B cell (primary cell): ENCODE measurements at regions not wholly inside any gene's neighbourhood (a gene's known extent, or its start where the extent isn't known, plus 50 kb on each side); places are given as distances from the start of the nearest gene placed in this dataset. TPM values are rescaled to one million over a fixed set of nuclear protein-coding genes. Genes with fewer than 3 reads are reported as not detected.

Experiments used
- ATAC-seq: fragments of 200-7000 bp; cut with Tn5 transposase; one replicate; pipeline ENCODE4 v1.10.0; 2021; ENCODE audit warnings: low read depth, mild to moderate bottlenecking, moderate number of reproducible peaks, moderate library complexity
- CTCF ChIA-PET: fragments of 350-600 bp; sonication (Branson Sonifier 250); formaldehyde crosslinking; loops from one replicate; lab custom pipeline; 2021; ENCODE audit warnings: antibody characterized with exemption, inconsistent platforms; lab: Charles Lee
- POLR2A ChIA-PET: fragments of 350-600 bp; sonication (Branson Sonifier 250); formaldehyde crosslinking; loops from one replicate; lab custom pipeline; 2021; ENCODE audit warnings: antibody characterized with exemption; lab: Charles Lee
- DNase-seq: peaks from one replicate; pipeline ENCODE4 v3.0.0; 2013
- H2AFZ ChIP-seq: 2 replicates; pipeline ENCODE4 v1.6.1; 2012; ENCODE audit warnings: mild to moderate bottlenecking, low read depth, low read length; ENCODE audit not compliant: insufficient read depth, poor library complexity, severe bottlenecking
- H3K27ac ChIP-seq, 2 donors: 1 replicate in 1 of 2; 2 replicates in 1 of 2; pipeline ENCODE4 v1.5.1; 2012 to 2013; ENCODE audit warnings: low read length in 2 of 2, mild to moderate bottlenecking in 2 of 2, moderate library complexity in 1 of 2
- H3K27me3 ChIP-seq, 4 experiments: fragments of 200-600 bp in 1 of 4; sonication (generic) in 1 of 4; replicated peaks in 1 of 4; 1 replicate in 2 of 4; 2 replicates in 2 of 4; pipeline versions ENCODE4 v1.6.1 to v1.7.0; 2013 to 2016; ENCODE audit warnings: low read length in 3 of 4, mild to moderate bottlenecking in 2 of 4, mixed read lengths in 1 of 4, moderate library complexity in 1 of 4; ENCODE audit not compliant: insufficient read depth in 4 of 4, control insufficient read depth in 3 of 4; ENCODE audit errors: control extremely low read depth in 1 of 4
- H3K36me3 ChIP-seq, 2 experiments: replicated peaks in 1 of 2; 1 replicate in 1 of 2; 2 replicates in 1 of 2; pipeline versions ENCODE4 v1.6.1 to v1.7.1; 2013; ENCODE audit warnings: low read length in 1 of 2; ENCODE audit not compliant: insufficient read depth in 2 of 2, control insufficient read depth in 1 of 2; ENCODE audit errors: control extremely low read depth in 1 of 2, extremely low read depth in 1 of 2
- H3K4me1 ChIP-seq, 2 donors: fragments of 200-600 bp in 1 of 2; sonication (generic) in 1 of 2; 1 replicate in 1 of 2; 2 replicates in 1 of 2; pipeline versions ENCODE4 v1.5.1 to v1.6.1; 2013 to 2017; ENCODE audit warnings: low read length in 2 of 2; ENCODE audit not compliant: control insufficient read depth in 2 of 2, insufficient read depth in 2 of 2
- H3K4me2 ChIP-seq: replicated peaks from 2 replicates; pipeline ENCODE3; 2012; ENCODE audit warnings: mild to moderate bottlenecking, low read depth, low read length; ENCODE audit not compliant: poor library complexity, severe bottlenecking
- H3K4me3 ChIP-seq, 5 experiments: fragments of 200-600 bp in 1 of 5; sonication (generic) in 1 of 5; 1 replicate in 3 of 5; 2 replicates in 2 of 5; pipeline versions ENCODE4 v1.5.1 to v1.7.0; 2011 to 2016; ENCODE audit warnings: low read length in 4 of 5, mild to moderate bottlenecking in 4 of 5, low read depth in 2 of 5, control low read depth in 1 of 5, moderate library complexity in 1 of 5; ENCODE audit not compliant: insufficient read depth in 1 of 5; ENCODE audit errors: control extremely low read depth in 1 of 5, extremely low read depth in 1 of 5
- H3K79me2 ChIP-seq: fragments of 200-600 bp; sonication (generic); one replicate; pipeline ENCODE4 v1.6.0; 2016; ENCODE audit warnings: low read length; ENCODE audit not compliant: control insufficient read depth, insufficient read depth
- H3K9ac ChIP-seq: fragments of 200-600 bp; sonication (generic); 2 replicates; pipeline ENCODE4 v1.6.1; 2017; ENCODE audit warnings: mild to moderate bottlenecking, low read length, moderate library complexity
- H3K9me3 ChIP-seq, 3 donors: one replicate each; pipeline versions ENCODE4 v1.6.1 to v1.7.1; 2013; ENCODE audit warnings: low read length in 2 of 3; ENCODE audit not compliant: control insufficient read depth in 2 of 3, insufficient read depth in 1 of 3; ENCODE audit errors: control extremely low read depth in 1 of 3
- H4K20me1 ChIP-seq: 2 replicates; pipeline ENCODE4 v1.6.0; 2012; ENCODE audit warnings: mild to moderate bottlenecking, low read length; ENCODE audit not compliant: insufficient read depth, control insufficient read depth, poor library complexity, severe bottlenecking
- H3K27ac Mint-ChIP-seq: one replicate; pipeline ENCODE4 v1.8.0; 2021; ENCODE audit warnings: mixed read lengths
- H3K27me3 Mint-ChIP-seq: one replicate; pipeline ENCODE4 v1.8.0; 2021; ENCODE audit warnings: mixed read lengths
- H3K4me1 Mint-ChIP-seq: one replicate; pipeline ENCODE4 v1.8.0; 2021; ENCODE audit warnings: mixed read lengths
- H3K4me3 Mint-ChIP-seq: one replicate; pipeline ENCODE4 v1.8.0; 2021; ENCODE audit warnings: mixed read lengths
- H3K9me3 Mint-ChIP-seq: one replicate; pipeline ENCODE4 v1.8.0; 2022; ENCODE audit warnings: mixed read lengths; ENCODE audit not compliant: insufficient read depth
- CTCF ChIP-seq: fragments of 200-600 bp; IDR thresholded peaks from one replicate; pipeline ENCODE4 v1.8.0; 2022; ENCODE audit warnings: antibody characterized with exemption, mild to moderate bottlenecking
- EZH2 ChIP-seq: IDR thresholded peaks from 2 replicates; pipeline ENCODE4 v1.6.1; 2012; ENCODE audit warnings: borderline replicate concordance, low read depth, mild to moderate bottlenecking, moderate library complexity, low read length; ENCODE audit not compliant: insufficient read depth, poor library complexity, severe bottlenecking
- WGBS: methylation state at CpG from one replicate; pipeline ENCODE4 v1.1.5; 2013; ENCODE audit warnings: missing lambda C conversion rate; ENCODE audit not compliant: insufficient coverage; 5-methylcytosine and 5-hydroxymethylcytosine counted together
- intact Hi-C: fragments of 100-400 bp; cut with micrococcal nuclease; formaldehyde crosslinking; loops from one replicate; pipeline ENCODE4 v1.10.0; 2022
- small RNA-seq: library from RNA; depleted of rRNA; stranded (forward); fragments of <200 nt; gene quantifications from one replicate; pipeline ENCODE3, GENCODE V24; 2012; ENCODE audit warnings: low replicate concordance, low read depth; ENCODE audit not compliant: insufficient read length

- DNase-seq: no peak
- Mint-ChIP-seq H3K27ac (no peak overlapping the region), H3K27me3 (peaks cover 7% of the 10 kb centered on the region), H3K4me3 (no peak overlapping the region), H3K9me3 (no peaks in the 10 kb centered on the region), H3K4me1 (no peaks in the 10 kb centered on the region)
- ATAC-seq: no peak
- 95% methylated on average over 6 of the region's 10 CpGs for WGBS
- Histone ChIP-seq H3K4me1 (no peaks in the 10 kb centered on the region), H3K79me2 (no peaks in the 10 kb centered on the region), H3K36me3 (no peaks in the 10 kb centered on the region), H3K9me3 (no peaks in the 10 kb centered on the region), H2AFZ (no peak overlapping the region), H3K9ac (no peak overlapping the region), H3K27me3 (no peaks in the 10 kb centered on the region), H4K20me1 (no peaks in the 10 kb centered on the region), H3K4me2 (no peak overlapping the region), H3K4me3 (no peak overlapping the region), H3K27ac (no peak overlapping the region)
- ChIA-PET CTCF (interaction anchor here (1.1 to 1.6 kb wide), 2 partner anchors 8 to 30 kb away, joined by 4 to 5 read pairs; no protein-coding TSS in a partner anchor), POLR2A (no interaction called here)
- no peak for TF ChIP-seq EZH2
- no peak for TF ChIP-seq CTCF
- intact Hi-C loops: no loop called here
Measured at GRCh38 chr2:44118257-44118656, 50.4 kb upstream of the PPM1B start.

Small RNAs in the stretch of these regions (small RNA-seq; reads per million reads assigned to genes)
- not detected for gene AC019129.1
